Stimulated activated CD4-positive, alpha-beta T cell treated with anti-CD3 and anti-CD28 coated beads, Interleukin-12 subunit alpha, Interleukin-12 subunit beta, amount 100 ng/mL, for 24 hours (primary cell): ENCODE measurements at regions not wholly inside any gene's neighbourhood (a gene's known extent, or its start where the extent isn't known, plus 50 kb on each side); places are given as distances from the start of the nearest gene placed in this dataset.

Experiments used
- DNase-seq, 2 experiments: peaks; one replicate each; pipeline ENCODE4 v3.0.0-alpha.2; 2020; ENCODE audit warnings: low read depth in 2 of 2

DNA sequence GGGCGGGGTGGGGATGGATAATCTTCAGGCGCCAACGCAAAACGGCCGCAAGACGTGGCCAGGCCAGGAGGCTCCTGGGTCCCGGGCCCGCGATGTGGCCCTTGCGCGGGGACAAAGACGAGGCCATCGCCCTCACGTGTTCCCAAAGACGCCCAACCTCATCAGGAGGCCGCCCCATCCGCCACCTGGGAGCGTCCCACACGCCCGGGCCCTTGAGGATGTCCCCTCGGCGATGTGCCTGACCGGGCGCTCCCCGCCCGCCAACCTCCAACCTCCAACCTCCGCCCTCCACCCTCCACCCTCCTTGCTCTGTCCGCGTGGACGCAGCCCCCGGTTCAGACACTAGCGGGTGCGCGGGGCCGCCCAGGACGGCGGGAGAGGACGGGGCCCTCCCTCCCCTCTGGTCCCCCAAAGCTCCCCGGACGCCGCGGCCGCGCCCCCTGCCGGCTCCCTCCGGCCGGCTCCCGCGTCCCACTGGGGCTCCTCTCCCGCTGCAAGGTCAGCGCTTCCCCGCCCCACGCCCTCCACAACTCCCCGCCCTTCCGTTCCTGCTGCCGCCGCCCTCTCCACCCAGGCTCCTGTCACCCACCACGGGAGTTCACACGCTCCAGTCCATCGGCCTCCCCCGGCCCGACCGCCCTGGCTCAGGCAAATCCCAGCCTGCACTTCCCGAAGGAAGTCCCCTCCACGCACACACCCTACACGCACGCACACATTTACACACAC, 250.8 kb upstream of the RPL38 start:
- DNase-seq = peak in 1 of 2 experiments; percentile 17

GRCh38 chr17:73953206-73954033, 250.1 kb upstream of the RPL38 start:
- DNase-seq = no peak

DNA sequence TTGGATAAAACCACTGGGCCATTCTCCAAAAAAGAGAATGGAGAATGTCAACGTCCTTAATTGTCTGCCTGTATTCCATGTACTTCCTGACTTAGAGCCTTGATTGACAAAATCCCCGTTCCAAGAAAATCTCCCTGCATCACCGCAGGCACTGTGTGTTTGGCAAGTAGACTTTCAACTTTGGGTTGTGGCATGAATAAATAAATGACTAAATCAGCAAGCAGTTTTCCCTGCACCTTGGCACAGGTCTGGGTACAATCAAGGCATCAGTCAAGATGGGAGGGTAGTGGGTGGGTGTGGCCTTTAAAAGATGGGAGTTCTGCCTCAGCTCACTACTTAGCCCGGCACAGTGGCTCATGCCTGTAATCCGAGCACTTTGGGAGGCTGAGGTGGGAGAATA, 248.5 kb upstream of the RPL38 start:
- DNase-seq = no peak

- no peak for DNase-seq
Observed at GRCh38 chr17:73955616-73956015, 247.9 kb upstream of the RPL38 start.

DNA sequence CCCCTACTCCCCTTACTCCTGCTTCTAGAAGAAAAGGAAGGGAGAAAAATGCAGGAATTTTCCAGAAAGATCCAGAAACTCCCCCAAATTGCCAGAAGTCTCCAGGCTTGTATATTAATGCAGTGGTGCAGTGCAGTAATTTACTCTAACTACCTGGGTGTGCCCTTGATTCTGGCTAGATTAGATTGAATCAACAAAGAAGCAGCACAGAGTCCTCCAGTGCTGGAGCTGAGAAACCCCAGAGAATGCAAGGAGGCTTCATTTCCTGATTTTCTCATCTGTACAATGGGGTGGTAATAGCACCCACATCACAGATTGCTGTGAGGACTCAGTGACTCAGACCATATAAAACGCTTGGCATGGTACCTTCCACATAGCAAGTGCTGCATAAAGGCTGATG, 247.3 kb upstream of the RPL38 start:
- no peak for DNase-seq

DNA sequence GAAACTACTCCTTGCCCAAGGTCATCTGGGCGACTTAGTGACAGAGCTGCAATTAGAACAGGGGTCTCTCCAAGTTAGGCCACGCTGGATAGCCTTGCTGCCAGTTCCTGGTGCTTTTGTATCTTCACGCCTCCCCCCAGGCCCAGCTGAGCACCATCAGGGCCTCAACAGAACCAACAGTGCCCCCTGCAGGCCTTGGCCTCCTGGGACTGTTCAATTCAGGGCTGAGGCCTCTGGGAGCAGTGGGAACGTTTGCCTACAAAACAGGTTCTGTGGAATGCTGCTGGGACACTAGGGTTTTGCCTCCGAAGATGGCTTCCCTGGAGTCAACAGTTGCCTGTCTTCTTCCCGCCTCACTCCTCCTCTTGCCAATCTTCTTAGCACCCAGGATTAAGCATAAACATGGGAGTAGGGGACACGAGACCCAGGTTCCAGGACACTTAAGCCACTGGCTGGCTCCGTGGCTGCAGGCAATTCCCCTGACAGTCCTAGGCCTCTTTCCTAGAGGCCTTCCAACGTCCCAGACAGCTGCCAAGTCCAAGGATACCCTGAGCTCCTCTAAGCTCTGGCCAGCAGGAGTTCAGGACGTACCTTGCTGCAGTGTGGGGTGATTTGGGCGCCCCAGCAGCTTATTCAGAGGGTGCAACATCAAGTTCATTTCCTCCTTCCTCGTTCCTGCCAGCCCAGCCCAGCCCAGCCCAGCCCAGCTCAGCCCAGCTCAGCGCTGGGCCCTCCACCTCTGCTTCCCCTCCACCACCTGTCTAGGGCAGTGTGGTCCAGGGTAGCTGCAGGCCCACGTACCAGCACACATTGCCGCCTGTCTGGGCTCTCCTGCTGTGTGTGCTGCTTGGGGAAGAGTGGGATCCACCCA, 246.6 kb upstream of the RPL38 start:
- peak; percentile 15 to 57 for DNase-seq

DNA sequence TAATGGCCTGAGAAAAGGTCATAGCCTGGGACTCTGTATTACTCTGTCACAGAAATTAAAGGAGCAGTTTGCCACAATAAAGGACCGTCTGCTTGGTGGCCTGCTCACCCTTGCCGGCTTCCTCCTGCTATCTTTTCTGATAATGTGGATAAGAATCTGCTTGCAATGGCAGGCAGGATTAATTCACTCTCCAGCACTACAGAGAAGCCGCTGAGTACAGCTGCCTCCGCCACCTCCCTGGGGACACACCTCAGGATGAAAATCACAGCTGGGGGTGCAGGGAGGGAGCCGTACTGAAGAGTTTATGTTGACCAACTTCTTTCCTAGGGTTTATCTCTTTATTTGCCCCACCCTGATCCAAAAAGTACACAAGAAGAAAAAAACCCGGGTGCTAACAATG, 245.9 kb upstream of the RPL38 start:
- no peak for DNase-seq

DNA sequence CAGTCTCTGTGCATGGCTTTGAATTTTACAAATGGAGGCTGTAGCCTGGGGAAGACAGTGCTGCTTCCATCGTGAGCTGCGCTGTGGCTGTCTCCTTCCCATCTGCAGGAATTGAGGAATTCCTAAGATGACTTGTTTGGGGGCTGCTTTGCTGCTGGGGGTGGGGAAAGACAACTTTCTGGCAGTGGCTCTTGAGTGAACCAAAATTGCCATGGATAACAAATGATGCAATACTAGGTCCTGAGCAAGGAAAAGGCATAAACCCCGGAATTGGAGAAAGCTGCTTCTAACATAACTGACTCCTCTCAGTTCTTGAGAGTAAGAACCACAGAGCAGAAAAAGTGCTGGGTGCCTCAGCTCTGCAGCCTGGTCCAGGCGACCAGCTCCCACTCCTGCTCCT, 245.0 kb upstream of the RPL38 start:
- no peak for DNase-seq

DNA sequence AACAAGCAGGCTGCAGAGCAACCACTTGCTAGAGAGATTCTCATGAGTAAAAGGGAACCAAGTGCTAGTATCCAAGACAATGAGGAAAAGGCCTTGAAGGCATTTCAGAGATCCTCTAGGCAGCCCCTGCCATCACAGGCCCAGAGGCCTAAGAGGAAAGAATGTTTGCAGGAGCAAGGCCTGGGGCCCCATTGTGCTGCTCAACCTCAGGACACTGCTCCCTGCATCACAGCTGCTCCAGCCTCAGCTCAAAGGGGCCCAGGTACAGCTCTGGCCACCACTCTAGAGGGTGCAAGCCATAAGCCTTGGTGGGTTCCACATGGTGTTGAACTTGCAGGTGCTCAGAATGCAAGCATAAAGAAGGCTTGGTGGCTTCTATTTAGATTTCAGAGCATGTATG, 243.0 kb upstream of the RPL38 start:
- no peak for DNase-seq

DNA sequence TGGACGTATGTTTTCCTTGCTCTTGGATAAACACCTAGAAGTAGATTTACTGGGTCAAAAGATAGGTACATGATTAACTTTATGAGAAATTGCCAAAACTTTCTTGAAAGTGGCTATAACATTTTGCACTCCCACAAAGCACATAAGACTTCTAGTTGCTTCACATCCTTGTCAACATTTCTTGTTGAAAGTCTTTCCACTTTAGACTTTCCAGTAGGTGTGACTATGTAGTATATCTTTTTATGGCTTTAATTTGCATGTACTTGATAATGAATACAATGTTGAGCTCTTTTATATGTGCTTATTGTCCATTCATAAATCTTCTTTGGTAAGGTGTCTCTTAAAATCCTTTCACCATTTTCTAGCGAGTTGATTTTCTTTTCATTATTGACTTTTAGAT, 241.2 kb upstream of the RPL38 start:
- DNase-seq = no peak

DNA sequence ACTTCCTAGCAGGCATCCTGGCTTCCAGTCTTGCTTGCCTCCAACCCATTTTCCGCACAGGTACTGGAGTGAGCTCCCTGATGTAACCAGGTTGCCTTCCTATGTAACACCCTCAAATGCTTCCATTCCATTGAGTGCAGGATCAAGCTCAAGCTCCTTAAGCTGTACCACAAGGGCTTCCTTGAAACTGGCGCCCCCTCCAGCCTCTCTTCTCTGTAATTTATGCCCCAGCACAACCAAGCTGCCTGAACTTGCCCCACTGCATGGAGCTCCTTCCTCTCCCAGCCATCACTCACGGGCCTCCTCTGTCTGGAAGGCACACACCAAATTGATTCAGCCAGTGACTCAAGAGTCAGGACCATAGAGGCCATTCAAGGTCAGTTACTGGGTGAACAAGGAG, 234.8 kb upstream of the RPL38 start:
- no peak for DNase-seq

DNA sequence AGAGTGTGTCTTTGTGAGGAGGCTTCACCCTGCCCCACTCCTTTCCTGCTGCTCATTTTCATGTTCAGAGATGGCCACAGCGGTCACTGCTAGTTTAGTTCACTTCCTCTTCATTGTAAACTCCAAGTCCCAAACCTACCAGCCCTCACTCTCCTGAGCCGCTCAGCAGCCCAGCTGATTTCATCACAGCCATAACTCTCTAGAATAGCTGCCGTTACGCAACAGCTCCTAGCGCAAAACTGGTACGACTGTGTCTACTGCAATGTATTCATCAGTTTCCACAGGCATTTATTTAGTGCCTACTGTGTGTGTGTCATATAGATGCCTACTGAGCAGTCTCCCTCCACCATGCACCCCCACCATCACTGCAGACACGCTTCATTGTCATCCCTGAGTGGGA, 233.5 kb upstream of the RPL38 start:
- DNase-seq = no peak

- DNase-seq = no peak
Observed at GRCh38 chr17:73971127-73971526, 232.4 kb upstream of the RPL38 start.

DNA sequence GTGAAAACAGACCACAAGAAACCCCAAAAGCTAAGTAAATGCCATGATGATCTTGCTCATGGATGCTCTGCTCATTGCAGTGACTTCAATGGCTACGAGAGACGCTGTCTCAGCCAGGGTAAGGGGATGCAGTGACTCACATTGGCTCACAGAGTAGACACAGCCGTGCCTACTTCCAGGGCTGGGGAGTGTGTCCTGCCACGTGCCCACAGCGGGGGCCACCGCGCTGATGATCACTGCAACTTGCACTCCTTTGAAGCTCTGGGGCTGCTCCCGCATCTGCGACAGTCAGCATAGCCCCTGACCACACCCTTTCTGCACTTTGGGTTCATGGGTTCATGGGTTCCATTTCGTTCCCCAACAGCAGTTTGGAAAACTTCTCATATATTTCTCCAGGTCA, 231.4 kb upstream of the RPL38 start:
- DNase-seq = no peak

- DNase-seq = no peak
Observed at GRCh38 chr17:73972901-73973300, 230.6 kb upstream of the RPL38 start.

- DNase-seq = no peak
Observed at GRCh38 chr17:73973586-73974409, 229.7 kb upstream of the RPL38 start.

DNA sequence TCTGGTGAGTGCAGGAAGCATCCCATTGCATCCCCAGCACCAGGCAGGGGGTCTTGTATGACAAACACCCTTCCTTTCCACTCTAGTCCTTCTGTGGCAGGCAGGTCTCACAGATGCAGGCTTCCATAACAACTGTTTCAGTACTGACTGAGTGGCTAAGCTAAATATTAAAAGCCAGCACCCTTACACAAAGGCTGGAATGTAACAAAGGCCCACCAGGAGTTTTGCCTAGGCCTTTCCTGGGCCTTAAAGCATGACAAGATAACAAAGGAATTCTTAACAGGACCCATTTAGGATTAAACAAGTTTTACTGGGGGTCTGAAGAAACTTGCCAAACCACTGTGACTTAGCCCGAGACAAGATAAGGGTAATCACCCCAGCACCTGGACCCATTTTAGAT, 228.9 kb upstream of the RPL38 start:
- DNase-seq = no peak

DNA sequence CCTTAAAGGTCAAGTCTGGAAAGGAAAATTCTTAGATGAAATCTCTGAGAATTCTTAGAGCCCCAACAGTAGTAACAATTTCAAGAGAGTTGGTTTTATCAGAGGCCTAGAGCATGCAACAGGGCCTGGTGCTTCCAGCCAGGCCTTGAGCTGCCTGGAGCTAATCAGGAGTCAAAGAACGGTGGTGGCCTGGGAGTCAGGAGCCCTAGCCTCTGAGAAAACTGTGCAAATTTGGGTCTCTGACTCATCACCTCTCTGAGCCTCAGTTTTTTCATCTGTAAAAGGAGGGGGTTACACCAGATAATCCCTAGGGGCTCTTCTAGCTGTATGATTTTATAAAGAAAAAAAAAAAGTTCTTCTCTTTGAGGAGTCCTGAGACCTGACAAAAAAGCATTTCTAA, 227.3 kb upstream of the RPL38 start:
- DNase-seq = no peak

DNA sequence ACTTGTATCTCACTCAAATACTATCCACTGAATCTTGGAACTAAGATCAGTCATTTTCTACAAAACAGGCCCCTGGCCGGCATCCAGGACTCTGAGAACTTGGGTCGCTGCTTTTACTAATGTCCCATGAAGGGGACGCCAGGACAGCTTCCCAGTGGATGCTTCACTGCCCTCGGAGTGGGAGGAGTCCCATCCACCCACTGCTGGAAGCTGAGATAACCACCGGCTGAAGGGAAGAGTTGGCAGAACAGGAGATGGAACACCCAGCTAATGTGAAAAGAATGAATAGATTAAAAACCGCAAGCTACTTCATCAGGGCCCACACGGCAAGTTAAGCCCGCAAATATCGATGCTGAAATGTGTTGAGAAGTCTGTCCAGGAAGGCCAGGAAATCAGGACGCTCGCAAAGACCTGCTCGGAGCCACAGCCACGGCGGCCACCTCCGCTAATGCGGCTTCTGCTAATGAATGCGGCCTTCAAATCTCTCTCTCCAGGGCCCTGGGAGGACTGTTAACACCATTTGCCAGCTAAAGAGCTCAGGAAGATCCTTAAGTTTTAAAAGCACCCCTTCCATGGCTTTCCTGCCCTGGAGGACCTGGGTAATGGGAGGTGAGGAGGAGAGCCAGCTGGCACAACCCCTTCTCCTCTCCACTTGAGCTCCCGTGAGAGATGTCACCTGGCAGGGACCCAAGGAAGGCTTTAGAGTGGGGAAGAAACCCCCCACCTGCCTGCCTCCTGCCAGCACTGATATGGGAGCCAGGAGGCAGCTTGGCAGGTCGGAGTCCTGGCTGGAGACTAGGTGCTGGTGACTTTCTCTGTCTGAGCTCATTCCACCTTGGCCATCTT, 226.6 kb upstream of the RPL38 start:
- DNase-seq = no peak

- DNase-seq = no peak
Observed at GRCh38 chr17:73980517-73980916, 223.0 kb upstream of the RPL38 start.

GRCh38 chr17:73982871-73983270, 220.6 kb upstream of the RPL38 start:
- DNase-seq = no peak
